Panc1 (cell line): ENCODE measurements at regions not wholly inside any gene's neighbourhood (a gene's known extent, or its start where the extent isn't known, plus 50 kb on each side); places are given as distances from the start of the nearest gene placed in this dataset.
"Not testable (repeated sequence)": the region's sequence is repeated elsewhere in the genome, so short reads cannot be mapped to it uniquely, and the experiment has no call there.

Experiments used
- ATAC-seq: fragments of 200-7000 bp; cut with Tn5 transposase; 2 replicates; pipeline ENCODE4 v1.9.1; 2020; ENCODE audit warnings: mild to moderate bottlenecking, moderate library complexity
- BruUV-seq: library from RNA; stranded (reverse); fragments of 400-500 nt; replicated peaks from 2 replicates; lab custom pipeline; 2021; lab: Mats Ljungman, UMichigan
- CTCF ChIA-PET: fragments of 300-600 bp; sonication (Branson Sonifier 250); formaldehyde crosslinking; loops from one replicate; lab custom pipeline; 2022; ENCODE audit warnings: antibody characterized with exemption; lab: Charles Lee
- POLR2A ChIA-PET: fragments of 300-600 bp; sonication (Branson Sonifier 250); formaldehyde crosslinking; loops from one replicate; lab custom pipeline; 2022; ENCODE audit warnings: antibody characterized with exemption; lab: Charles Lee
- DNase-seq: peaks from one replicate; pipeline ENCODE4 v3.0.0-alpha.2; 2010; ENCODE audit warnings: low read depth, low spot score
- H3K27ac ChIP-seq: 2 replicates; pipeline ENCODE4 v1.5.1; 2011; ENCODE audit warnings: mild to moderate bottlenecking, low read length, inconsistent platforms
- H3K27me3 ChIP-seq: fragments of 200-500 bp; sonication (Bioruptor generic); 2 replicates; pipeline ENCODE4 v1.6.0; 2014; ENCODE audit warnings: low read length, inconsistent platforms; ENCODE audit not compliant: control insufficient read depth, insufficient read depth
- H3K36me3 ChIP-seq: fragments of 200-500 bp; sonication (Bioruptor generic); 2 replicates; pipeline ENCODE4 v1.5.1; 2014; ENCODE audit warnings: inconsistent platforms, mild to moderate bottlenecking, low read length, moderate library complexity; ENCODE audit not compliant: control insufficient read depth, insufficient read depth
- H3K4me1 ChIP-seq: 2 replicates; pipeline ENCODE4 v1.5.1; 2011; ENCODE audit warnings: inconsistent platforms, mild to moderate bottlenecking, low read length, moderate library complexity; ENCODE audit not compliant: control insufficient read depth, insufficient read depth
- H3K4me3 ChIP-seq, 2 experiments: 2 replicates each; pipeline ENCODE4 v1.5.1; 2011 to 2012; ENCODE audit warnings: low read depth in 2 of 2, low read length in 2 of 2, mild to moderate bottlenecking in 2 of 2, inconsistent platforms in 1 of 2, moderate library complexity in 1 of 2
- H3K9me3 ChIP-seq: fragments of 200-500 bp; sonication (Bioruptor generic); 2 replicates; pipeline ENCODE4 v1.5.1; 2014; ENCODE audit warnings: low read depth, mild to moderate bottlenecking, inconsistent platforms, low read length, moderate library complexity; ENCODE audit not compliant: control insufficient read depth, insufficient read depth
- POLR2AphosphoS5 ChIP-seq: IDR thresholded peaks from 2 replicates; pipeline ENCODE4 v1.6.1; 2012; ENCODE audit warnings: mild to moderate bottlenecking, low read depth, low read length, moderate library complexity
- SIN3A ChIP-seq: IDR thresholded peaks from 2 replicates; pipeline ENCODE4 v1.6.1; 2012; ENCODE audit warnings: low read depth, mild to moderate bottlenecking, low read length, moderate library complexity, borderline replicate concordance; ENCODE audit not compliant: insufficient read depth
- TCF7L2 ChIP-seq: IDR thresholded peaks from 2 replicates; pipeline ENCODE4 v1.6.1; 2011; ENCODE audit warnings: mild to moderate bottlenecking, low read depth, low read length, inconsistent platforms
- in situ Hi-C: cut with HindIII; loops from 2 replicates; pipeline ENCODE4 v1.10.0; 2016; ENCODE audit warnings: low sequenced_read_pairs, low pct_unique_long_range_greater_than_20kb
- intact Hi-C: fragments of 100-400 bp; cut with micrococcal nuclease; formaldehyde crosslinking; loops from one replicate; pipeline ENCODE4 v1.10.0; 2022; ENCODE audit not compliant: unreplicated experiment
- TF ChIP-seq, protein P1 (sequence below), 2 experiments: IDR thresholded peaks; 2 replicates each; pipeline ENCODE4 v1.6.1; 2011 to 2012; ENCODE audit warnings: low read depth in 2 of 2, control low read depth in 1 of 2, low read length in 1 of 2, mild to moderate bottlenecking in 1 of 2, moderate library complexity in 1 of 2; ENCODE audit not compliant: insufficient read depth in 1 of 2
- TF ChIP-seq, protein P2 (sequence below): fragments of 450-650 bp; IDR thresholded peaks from 2 replicates; pipeline ENCODE4 v1.5.1; 2017; ENCODE audit warnings: mild to moderate bottlenecking

DNA sequence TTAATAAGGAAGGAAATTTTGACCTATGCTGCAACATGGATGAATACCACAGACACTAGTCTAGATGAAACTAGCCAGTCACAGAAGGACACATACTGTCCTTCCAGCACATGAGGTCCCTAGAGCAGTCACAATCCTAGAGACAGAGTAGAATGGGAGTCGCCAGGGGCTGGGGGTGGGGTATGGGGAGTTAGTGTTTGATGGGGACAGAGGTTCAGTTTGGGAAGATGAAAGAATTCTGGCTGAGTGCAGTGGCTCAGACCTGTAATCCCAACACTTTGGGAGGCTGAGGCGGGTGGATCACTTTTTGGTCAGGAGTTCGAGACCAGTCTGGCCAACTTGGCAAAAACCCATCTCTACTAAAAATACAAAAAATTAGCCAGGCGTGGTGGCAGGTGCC lies 99.2 kb downstream of the TPRA1 start:
- ChIA-PET POLR2A (no interaction called here), CTCF (no interaction called here)
- no peak for ATAC-seq
- Histone ChIP-seq H3K9me3 (no peaks in the 10 kb centered on the region), H3K27me3 (no peaks in the 10 kb centered on the region), H3K4me1 (no peaks in the 10 kb centered on the region), H3K4me3 (no peak overlapping the region), H3K36me3 (no peaks in the 10 kb centered on the region), H3K27ac (no peak overlapping the region)
- TF ChIP-seq, protein P1, sequence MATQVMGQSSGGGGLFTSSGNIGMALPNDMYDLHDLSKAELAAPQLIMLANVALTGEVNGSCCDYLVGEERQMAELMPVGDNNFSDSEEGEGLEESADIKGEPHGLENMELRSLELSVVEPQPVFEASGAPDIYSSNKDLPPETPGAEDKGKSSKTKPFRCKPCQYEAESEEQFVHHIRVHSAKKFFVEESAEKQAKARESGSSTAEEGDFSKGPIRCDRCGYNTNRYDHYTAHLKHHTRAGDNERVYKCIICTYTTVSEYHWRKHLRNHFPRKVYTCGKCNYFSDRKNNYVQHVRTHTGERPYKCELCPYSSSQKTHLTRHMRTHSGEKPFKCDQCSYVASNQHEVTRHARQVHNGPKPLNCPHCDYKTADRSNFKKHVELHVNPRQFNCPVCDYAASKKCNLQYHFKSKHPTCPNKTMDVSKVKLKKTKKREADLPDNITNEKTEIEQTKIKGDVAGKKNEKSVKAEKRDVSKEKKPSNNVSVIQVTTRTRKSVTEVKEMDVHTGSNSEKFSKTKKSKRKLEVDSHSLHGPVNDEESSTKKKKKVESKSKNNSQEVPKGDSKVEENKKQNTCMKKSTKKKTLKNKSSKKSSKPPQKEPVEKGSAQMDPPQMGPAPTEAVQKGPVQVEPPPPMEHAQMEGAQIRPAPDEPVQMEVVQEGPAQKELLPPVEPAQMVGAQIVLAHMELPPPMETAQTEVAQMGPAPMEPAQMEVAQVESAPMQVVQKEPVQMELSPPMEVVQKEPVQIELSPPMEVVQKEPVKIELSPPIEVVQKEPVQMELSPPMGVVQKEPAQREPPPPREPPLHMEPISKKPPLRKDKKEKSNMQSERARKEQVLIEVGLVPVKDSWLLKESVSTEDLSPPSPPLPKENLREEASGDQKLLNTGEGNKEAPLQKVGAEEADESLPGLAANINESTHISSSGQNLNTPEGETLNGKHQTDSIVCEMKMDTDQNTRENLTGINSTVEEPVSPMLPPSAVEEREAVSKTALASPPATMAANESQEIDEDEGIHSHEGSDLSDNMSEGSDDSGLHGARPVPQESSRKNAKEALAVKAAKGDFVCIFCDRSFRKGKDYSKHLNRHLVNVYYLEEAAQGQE (IDR thresholded peaks at IDR 0.05; ENCODE audit: insufficient read depth in 1 of 2, low read depth in 2 of 2, low read length in 1 of 2): no peak
- TF ChIP-seq, protein P2, sequence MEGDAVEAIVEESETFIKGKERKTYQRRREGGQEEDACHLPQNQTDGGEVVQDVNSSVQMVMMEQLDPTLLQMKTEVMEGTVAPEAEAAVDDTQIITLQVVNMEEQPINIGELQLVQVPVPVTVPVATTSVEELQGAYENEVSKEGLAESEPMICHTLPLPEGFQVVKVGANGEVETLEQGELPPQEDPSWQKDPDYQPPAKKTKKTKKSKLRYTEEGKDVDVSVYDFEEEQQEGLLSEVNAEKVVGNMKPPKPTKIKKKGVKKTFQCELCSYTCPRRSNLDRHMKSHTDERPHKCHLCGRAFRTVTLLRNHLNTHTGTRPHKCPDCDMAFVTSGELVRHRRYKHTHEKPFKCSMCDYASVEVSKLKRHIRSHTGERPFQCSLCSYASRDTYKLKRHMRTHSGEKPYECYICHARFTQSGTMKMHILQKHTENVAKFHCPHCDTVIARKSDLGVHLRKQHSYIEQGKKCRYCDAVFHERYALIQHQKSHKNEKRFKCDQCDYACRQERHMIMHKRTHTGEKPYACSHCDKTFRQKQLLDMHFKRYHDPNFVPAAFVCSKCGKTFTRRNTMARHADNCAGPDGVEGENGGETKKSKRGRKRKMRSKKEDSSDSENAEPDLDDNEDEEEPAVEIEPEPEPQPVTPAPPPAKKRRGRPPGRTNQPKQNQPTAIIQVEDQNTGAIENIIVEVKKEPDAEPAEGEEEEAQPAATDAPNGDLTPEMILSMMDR: no peak
- no peak for TF ChIP-seq TCF7L2
- no peak for TF ChIP-seq POLR2AphosphoS5
- TF ChIP-seq SIN3A: no peak
- no TSS peak for BruUV-seq
- intact Hi-C loops: no loop called here
- no peak for DNase-seq
- in situ Hi-C loops: no loop called here

- CTCF ChIA-PET: interaction anchor here (0.6 kb wide), 1 partner anchor 48 kb away, joined by 3 read pairs; no protein-coding TSS in a partner anchor
- BruUV-seq, DNase-seq, in situ Hi-C loops, POLR2A ChIA-PET, intact Hi-C loops, H3K36me3 ChIP-seq, H3K4me3 ChIP-seq, ATAC-seq, H3K4me1 ChIP-seq, H3K27ac ChIP-seq, H3K27me3 ChIP-seq, H3K9me3 ChIP-seq: not testable (repeated sequence)
Observed at GRCh38 chr3:127491024-127491305, 99.6 kb downstream of the TPRA1 start.

- H3K36me3 ChIP-seq: no peaks in the 10 kb centered on the region
- ATAC-seq (no peak), DNase-seq (no peak)
- H3K4me3 ChIP-seq: no peak overlapping the region
- H3K27ac ChIP-seq: no peak overlapping the region
- H3K27me3 ChIP-seq: no peaks in the 10 kb centered on the region
- ChIA-PET CTCF (interaction anchor here (0.6 kb wide), 1 partner anchor 48 kb away, joined by 3 read pairs; no protein-coding TSS in a partner anchor), POLR2A (no interaction called here)
- in situ Hi-C loops: no loop called here
- BruUV-seq: no TSS peak
- H3K9me3 ChIP-seq: no peaks in the 10 kb centered on the region
- no peaks in the 10 kb centered on the region for H3K4me1 ChIP-seq
- intact Hi-C loops: no loop called here
- TF ChIP-seq, protein P2: no peak
- no peak for TF ChIP-seq POLR2AphosphoS5
- TF ChIP-seq TCF7L2: no peak
- TF ChIP-seq, protein P1 (IDR thresholded peaks at IDR 0.05; ENCODE audit: insufficient read depth in 1 of 2, low read depth in 2 of 2, low read length in 1 of 2): no peak
- no peak for TF ChIP-seq SIN3A
Observed at GRCh38 chr3:127490271-127491023, 100.1 kb downstream of the TPRA1 start.
